GM18498 (cell line): ENCODE measurements at regions not wholly inside any gene's neighbourhood (a gene's known extent, or its start where the extent isn't known, plus 50 kb on each side); places are given as distances from the start of the nearest gene placed in this dataset.

Experiments used
- ATAC-seq: cut with Tn5 transposase; IDR thresholded peaks from one replicate; pipeline ENCODE4 v1.9.1; 2021; ENCODE audit warnings: mild to moderate bottlenecking, moderate library complexity; ENCODE audit not compliant: unreplicated experiment

DNA sequence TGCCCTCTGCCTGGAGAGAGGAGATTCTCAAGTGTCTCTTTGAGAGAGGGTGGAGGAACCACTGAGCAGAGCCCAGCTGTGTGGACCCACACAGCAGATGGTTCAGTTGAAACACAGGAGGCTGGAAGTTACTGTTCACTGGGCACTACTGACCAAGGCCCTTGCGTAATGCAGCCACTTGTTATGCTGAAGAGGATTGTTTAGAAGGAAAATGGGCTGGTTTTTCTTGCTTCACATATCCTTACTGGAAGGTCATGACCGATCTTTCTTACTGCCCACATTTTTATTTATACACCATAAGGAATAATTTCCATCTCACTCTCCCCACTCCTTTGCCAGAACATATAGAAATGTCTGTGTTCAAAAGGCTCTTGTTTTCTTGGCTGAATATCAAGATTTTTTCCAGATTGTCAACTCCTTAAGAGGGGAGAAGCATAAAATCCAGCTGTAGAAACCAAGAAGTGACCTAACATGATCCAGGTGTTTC lies 375.1 kb upstream of the DDHD1 start:
- ATAC-seq: no peak

DNA sequence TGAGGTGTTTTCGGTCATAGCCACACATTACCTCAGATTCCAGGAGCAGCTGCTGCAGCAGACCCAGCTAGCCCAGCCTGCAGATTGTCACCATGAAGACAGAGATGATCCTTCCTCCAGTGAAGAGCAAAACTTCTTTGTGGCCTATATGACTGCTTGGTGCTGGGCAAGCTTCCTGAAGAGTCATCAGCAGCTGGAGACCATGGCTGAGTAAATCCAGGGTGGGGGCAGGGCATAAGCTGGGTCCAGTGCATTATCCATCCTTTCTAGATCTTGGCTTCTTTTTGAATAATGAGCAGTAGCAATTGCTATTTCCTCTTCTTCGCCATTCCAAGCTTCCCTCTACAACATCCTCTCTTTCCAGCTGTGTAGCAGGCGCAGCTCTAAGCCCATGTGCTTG lies 373.1 kb upstream of the DDHD1 start:
- no peak for ATAC-seq

DNA sequence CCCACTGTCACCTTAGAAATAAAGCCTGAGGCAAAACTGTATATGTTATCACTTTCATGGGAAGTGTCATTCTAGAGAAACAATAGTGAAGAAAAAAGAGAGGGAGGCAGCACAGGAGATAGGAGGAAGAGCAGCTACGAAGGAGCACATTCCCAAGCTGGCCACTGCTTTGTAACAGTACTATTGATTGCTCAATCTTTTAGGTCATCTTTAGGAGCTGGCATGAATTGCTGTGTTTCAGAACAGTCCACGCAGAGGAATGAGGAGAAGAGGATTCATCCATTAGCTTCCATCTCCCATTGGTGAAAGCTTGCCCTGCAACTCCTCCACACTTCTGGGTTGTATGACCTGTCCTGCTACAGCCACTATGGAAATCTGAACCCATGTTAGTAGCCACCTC lies 372.5 kb upstream of the DDHD1 start:
- no peak for ATAC-seq

DNA sequence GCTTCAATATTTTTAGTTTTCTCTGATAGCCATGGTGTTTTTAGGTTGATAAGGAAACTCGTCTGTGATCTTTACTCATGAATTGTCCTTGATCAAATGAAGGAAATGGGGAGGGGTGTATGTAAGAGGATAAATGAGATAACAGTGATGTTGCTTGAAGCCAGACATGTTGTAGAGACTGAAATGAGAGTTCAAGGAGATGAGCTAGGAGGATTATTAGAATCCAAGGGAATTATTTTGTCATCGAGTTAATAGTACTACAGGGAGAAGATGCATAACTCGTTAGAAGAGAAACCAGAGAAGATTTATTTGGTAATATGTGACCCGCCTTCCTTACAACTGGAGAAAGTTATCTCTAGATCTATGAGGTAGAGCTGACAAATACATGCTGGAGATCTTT lies 371.3 kb upstream of the DDHD1 start:
- no peak for ATAC-seq

DNA sequence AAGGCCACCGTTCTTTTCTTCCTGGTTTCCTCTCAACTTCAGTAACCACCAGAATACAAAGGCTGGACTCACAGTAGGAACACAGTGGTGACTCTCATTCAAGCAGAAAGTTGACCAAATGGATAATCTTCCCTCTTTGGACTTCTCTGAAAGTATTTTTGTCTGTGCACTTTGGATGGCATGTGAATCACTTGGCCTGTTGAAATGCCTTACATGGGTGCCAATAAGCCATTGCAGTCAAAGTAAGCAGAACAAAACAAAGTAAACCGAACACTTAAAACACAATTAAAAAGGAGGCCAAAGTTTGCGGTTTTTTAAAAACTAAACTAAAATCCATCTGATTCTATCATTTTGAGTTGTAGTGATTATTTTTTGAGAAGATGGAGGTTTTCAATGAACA lies 370.1 kb upstream of the DDHD1 start:
- no peak for ATAC-seq

DNA sequence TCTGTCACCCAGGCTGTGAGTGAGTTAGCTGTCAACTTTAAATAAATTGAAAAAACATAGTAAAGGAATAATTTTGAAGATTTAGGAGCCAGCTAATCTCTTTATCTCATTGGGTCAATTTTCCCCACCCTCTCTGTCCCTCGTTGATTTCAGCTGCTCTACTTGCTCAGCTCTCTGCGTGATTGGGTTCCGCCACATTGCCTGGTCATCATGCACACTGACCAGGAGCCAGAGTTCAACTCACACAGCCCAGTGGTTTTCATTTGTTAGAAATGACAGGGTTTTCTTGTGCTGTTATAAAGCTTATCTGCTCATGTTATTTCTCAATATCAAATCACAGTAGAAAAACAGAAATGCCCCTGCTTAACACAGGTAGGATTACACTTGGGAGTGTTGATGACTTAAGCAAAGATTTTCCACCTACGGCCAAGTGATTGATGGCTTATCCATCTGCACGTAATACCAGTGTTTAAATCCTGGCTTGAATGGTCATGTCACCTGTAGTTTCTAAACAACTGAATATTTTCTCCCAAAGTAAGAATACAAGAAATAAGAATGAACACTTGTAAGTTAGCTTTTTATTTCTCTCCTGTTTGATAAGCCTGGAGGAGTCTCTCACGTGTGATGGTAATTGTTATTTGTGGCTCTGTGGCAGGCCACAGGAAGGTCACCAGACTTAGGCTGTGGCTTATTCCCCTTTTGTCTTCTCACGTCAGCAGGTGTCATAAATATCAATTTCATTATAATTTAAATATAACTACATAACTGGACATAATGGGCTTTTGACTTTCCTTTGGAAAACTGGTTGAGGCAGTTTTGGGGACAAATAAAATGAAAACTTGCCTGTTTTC lies 367.2 kb upstream of the DDHD1 start:
- ATAC-seq: no peak

DNA sequence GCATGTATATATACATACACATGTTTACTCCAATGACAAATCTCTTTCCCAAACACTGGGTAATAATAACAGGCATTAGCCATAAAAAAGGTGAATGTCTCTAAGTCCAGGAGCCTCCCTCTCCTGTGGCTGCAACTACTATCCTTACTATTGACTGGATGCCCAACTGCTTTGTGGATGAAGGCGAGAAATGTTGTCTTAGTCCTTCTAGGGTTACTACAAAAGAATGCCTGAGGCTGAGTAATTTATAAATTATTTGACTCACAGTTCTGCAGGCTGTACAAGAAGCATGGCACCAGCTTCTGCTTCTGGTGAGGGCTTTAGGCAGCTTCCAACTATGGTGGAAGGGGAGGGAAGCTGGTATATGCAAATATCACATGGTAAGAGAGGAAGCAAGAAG lies 366.0 kb upstream of the DDHD1 start:
- no peak for ATAC-seq

DNA sequence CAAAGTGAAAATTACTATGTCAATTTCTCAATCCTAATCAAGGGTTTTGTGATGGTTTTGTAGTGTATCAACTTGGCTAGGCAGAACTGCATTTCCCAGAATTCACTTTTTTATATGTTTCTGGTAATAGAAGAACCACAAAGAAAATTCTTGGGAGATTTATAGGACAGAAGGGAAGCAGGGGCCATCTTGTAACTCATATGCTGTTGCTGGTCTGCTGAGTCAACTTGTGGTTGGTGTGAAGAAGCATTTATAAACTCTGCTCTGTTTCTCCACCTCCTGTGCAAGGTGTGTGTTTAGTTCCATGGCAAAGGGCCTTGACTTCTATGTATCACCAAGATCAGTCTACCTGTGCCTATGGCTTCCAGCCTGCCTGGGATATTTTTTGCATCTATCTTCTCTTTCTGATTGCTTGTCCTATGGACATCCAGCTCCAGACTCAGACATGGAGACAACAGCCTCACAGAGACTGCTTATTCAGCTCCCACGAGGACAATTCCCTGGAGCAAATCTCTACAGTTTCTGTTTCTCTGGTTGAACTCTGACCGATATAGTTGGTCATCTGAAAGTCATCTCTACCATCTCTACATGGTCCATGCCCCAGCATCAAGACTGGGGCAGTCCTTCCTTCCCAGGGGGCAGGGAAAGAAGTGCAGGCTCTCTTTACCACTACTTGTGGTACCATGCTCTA lies 364.3 kb upstream of the DDHD1 start:
- no peak for ATAC-seq

DNA sequence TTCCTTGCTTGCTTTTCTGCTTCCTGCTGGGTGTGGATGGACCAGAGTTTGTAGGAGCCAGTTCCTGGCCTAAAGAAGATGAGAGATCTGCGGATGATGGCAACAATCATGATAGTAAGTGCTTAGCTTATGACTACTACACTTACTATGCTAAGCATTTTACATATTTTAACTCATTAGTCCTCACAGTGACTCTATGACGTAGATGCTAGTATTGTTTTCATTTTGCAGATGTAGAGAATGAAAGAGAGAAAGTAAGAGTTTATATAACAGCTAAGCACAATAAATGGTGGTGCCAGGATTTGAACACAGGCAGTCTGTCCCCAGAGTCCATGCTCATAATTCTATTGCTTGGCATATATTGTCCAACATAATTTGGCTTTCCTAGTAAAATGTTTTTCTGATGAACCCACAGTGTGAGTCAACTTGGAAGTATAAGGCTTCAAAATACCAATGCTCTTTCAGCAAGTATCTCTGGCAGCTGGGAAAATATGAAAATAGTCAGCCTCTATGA lies 363.2 kb upstream of the DDHD1 start:
- ATAC-seq: no peak

DNA sequence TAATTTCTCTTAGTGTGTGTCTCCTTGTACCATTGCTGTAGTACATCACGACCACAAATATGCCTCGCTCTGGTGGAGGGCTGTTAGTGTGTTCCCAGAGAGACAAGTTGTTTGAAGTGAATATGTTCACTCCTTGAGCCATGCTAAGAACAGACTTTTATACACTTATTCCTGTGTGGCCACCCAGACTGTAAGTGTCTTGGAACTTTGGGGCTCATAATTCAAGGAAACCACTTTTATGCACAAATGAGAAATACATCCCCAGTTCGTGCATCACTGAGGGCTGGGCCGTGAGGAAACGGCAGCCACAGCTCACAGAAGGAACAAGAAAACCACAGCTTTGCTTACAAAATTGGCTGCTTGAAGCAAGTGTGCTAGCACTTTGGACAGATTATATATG lies 362.2 kb upstream of the DDHD1 start:
- ATAC-seq: no peak

DNA sequence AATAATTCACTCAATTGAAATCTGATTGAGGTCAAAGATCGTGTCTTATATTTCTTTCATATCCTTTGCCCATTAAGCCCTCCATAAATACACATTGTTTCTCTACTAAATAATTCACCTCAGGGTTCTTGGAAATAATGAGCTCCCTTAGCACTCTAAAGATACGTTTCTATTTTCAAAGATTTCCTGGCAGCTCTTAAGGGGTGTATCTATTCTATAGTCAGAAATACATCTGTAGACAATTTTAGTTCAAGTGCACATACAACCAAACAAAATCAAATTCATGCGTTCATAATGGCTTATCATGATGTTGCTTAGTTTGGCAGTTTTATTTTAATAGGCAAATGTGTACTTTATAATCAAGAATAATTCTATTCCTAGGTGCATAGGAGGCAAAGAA lies 361.1 kb upstream of the DDHD1 start:
- no peak for ATAC-seq

DNA sequence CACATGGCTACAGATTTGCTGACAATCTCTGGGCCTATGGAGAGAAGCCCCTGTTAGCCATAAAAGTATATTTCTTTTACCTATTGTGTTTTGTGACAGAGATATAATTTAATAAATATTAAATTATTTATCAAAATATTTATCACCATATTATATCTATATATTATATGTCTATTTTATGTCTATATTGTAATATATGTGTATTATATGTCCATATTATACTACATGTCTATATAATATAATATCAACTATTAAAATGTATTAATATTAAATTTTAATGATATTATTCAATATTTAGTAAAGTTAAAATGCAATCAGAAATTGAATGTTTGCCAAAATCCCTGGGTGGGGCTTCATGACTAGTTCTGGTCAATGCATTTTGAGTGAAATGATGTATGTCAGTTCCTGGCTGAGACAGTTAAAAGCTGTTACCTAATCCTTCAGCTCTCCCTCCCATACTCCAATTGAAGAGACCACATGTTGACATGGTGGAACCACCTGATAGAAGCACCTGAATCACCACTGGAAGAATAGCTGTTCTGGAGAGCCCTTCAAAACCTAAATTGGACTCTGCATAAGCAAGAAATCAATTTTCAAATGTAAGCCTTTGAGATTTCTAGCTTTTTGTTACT lies 357.3 kb upstream of the DDHD1 start:
- no peak for ATAC-seq

DNA sequence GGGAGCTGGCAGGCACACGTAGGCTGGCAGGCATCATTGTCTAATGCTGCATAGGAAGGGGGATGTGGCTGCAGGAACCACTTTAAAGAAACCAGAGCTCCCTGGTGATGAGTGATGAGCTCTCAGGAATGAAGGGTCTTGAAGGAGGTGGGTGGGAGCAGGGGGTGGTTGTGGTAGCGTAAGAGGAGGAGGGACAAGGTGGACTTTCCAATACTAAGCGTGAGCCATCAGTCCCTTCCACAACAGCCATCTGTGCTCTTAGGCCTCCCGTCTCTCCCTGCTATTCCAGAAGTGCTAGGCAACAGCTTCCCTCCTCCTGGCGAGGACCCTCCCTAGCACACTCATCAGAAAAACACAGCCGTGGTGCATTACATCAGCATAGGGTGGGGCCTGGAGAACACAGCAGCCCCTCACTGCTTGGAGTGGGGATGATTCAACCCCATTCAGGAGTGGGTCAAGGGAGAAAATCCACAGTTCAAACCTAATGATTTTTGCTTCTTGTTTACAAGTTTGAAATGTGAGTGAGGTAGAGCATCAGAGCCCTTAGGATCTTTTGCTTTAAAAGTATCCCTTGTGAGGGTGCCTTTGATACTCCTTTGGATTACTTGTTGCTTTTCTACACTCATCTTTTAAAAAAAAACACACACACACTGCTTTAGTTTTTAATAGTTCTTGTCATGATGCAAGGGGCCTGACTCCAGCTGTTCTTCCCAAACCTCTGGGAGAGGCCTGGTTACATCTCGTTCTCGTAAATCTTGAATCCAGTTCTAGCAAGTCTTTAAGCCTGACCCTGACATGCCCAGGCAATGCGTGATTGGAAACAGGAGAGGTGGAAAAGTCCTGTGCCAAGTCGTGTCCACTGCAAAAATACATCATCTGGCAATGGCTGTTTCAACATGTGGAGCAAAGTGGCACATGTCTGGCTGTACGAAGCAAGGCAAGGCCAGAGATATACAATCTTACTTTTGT lies 356.4 kb upstream of the DDHD1 start:
- ATAC-seq: no peak

DNA sequence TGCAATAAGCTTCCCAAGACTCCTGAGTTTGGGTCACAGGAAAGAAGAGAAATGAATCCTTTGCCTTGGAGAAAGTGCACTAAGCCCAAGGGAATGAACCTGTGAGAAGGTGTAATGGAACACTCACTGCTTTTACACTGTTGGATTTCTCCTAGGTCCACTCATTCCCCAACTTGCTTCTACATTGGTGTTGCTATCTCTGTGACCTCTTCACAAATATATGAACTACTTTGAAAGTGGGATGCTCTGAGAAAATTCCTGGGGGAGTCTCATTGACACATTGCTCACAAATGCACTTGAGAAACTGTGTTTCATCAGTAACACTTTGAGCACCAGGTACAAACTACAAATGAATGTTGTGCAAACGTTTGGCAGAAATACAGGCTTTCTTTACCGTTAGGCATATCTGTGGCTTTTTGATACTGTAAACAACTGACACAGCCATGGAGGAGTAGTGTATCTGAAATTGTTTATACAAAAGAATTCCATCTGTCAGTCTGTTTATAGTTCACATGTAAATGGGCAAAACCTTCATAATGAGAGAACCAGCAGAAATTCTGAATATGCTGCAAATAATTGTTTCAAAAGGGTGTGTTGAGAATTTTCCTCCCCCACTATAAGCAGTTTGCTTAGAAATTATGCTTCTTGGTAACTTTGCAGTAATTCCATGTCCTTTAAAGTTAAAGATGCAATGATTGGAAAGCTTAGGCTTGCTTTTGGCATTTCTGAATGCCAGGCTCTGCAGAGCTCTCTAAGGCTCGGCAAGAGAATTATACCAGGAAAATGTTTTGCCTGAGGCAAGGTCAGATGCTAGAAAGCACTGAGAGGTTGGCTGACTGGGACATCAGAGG lies 348.5 kb upstream of the DDHD1 start:
- no peak for ATAC-seq

DNA sequence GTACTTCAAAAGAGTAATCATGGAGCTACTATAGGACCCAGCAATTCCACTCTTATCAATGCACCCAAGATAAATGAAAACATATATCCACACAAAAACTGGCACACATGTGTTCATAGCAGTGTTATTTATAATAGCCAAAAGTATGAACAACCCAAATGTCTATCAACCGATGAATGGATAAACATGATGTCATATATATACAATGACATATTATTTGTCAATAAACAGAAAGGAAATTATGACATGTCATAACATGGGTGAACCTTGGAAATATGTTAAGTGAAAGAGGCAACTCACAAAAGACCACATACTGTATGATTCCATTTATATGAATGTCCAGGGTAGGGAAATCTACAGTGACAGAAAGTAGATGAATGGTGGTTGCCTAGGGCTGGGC lies 347.1 kb upstream of the DDHD1 start:
- no peak for ATAC-seq

DNA sequence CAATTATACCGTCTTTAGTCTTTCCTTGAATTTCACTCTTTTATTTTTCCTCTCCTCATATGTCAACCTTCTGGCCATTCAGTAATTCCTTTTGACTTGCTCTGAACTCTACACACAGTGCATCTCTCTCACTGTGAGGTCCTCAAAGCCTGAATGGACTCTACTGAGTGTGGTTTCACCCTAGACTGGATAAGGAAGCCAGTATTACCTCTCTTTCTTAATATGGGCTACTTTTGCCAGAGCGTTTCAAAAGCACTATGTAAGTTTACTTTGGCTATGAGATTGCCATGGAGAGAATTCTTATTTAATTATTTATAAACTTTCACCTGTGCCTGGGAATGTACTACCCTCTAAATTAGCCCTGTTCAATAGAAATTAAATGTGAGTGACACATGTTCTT lies 343.5 kb upstream of the DDHD1 start:
- no peak for ATAC-seq

DNA sequence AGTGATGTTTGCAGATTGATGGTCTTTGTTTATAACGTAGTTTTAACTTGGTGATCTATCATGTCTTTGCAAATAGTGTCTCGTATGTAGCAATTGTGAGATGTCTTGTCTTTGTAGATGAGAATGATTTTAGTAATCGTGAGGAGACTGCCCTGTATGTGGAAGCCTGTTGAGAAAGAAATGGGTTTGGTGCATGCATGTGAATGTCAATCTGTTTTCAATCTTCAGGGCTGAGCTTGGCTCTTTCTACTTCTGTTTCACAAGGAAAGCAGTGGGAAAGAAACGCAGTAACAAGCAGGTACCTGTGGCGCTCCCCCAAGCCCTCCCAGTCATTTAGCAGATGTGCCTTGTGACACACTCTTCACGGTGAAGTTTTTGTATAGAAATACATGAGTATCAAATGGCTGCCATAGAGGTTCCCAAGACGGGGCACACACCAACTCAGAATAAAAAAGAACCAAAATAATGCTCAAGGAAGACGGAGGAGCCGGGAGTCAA lies 342.8 kb upstream of the DDHD1 start:
- no peak for ATAC-seq

DNA sequence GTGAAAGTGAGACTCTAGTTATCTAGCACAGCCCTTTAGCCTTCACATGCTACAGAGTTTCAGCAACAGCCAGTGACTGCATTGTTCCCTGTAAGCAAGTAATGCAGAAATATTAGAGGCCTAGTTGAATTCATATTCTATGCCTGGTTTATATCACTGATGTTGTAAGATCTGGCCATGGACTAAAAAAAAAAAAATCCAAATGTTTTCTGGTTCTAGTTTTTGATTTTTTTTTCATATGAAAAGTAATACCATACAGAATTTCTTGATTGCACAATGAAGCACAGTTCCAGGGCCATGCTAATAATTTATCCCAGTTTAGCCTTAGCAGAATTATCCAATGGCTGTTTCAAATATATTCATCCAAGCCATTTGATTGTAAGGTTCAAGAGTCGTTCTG lies 341.5 kb upstream of the DDHD1 start:
- no peak for ATAC-seq

DNA sequence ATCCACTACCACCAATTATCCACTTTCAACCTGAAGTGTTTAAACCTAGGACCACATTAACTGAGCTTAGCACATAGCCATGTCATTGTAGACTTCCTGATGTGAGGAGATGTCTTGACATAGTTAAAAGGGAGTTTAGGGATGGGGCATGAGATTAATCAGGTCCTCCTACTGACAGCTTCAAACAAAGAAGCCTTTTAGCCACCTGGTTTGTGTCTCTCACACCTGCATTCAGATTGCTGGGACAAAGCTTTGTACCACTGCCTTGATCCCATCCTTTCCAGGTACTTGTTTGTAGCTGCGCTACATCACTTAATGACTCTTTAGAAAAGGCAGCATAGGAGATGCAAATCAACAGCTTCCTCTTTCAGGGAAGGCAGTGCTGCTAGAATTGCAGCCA lies 340.7 kb upstream of the DDHD1 start:
- no peak for ATAC-seq
